Neutrophil (primary cell): ENCODE measurements at regions not wholly inside any gene's neighbourhood (a gene's known extent, or its start where the extent isn't known, plus 50 kb on each side); places are given as distances from the start of the nearest gene placed in this dataset.

Source experiments
- H3K27ac ChIP-seq: fragments of 200-600 bp; sonication (generic); 2 replicates; pipeline ENCODE4 v1.5.1; 2016; ENCODE audit warnings: mild to moderate bottlenecking, moderate library complexity
- H3K27me3 ChIP-seq: fragments of 200-600 bp; sonication (generic); 2 replicates; pipeline ENCODE4 v1.6.0; 2016; ENCODE audit warnings: mild to moderate bottlenecking
- H3K36me3 ChIP-seq: fragments of 200-600 bp; sonication (generic); 2 replicates; pipeline ENCODE4 v1.5.1; 2017
- H3K4me1 ChIP-seq, 2 experiments: fragments of 200-600 bp in 1 of 2; sonication (generic) in 1 of 2; 1 replicate in 1 of 2; 2 replicates in 1 of 2; pipeline versions ENCODE4 v1.5.1 to v1.6.1; 2013 to 2016; ENCODE audit warnings: low read depth in 1 of 2, low read length in 1 of 2, mild to moderate bottlenecking in 1 of 2, moderate library complexity in 1 of 2; ENCODE audit not compliant: control insufficient read depth in 1 of 2, insufficient read depth in 1 of 2
- H3K4me3 ChIP-seq, 2 experiments: fragments of 200-600 bp in 1 of 2; sonication (generic) in 1 of 2; 1 replicate in 1 of 2; 2 replicates in 1 of 2; pipeline ENCODE4 v1.5.1; 2013 to 2016; ENCODE audit warnings: low read depth in 1 of 2, low read length in 1 of 2, mild to moderate bottlenecking in 1 of 2, moderate library complexity in 1 of 2
- H3K9me3 ChIP-seq: fragments of 200-600 bp; sonication (generic); 2 replicates; pipeline ENCODE4 v1.5.1; 2016
- CTCF ChIP-seq: fragments of 200-600 bp; sonication (generic); IDR thresholded peaks from 2 replicates; pipeline ENCODE4 v1.5.1; 2016; ENCODE audit warnings: antibody characterized with exemption

- H3K36me3 ChIP-seq = no peaks in the 10 kb centered on the region
- TF ChIP-seq CTCF = no peak
- H3K27me3 ChIP-seq = no peaks in the 10 kb centered on the region
- H3K27ac ChIP-seq = no peak overlapping the region
- H3K4me3 ChIP-seq = no peak overlapping the region
- H3K4me1 ChIP-seq = no peaks in the 10 kb centered on the region
- H3K9me3 ChIP-seq = no peaks in the 10 kb centered on the region
Observed at GRCh38 chr5:68587171-68587570, 371.6 kb downstream of the PIK3R1 start.

DNA sequence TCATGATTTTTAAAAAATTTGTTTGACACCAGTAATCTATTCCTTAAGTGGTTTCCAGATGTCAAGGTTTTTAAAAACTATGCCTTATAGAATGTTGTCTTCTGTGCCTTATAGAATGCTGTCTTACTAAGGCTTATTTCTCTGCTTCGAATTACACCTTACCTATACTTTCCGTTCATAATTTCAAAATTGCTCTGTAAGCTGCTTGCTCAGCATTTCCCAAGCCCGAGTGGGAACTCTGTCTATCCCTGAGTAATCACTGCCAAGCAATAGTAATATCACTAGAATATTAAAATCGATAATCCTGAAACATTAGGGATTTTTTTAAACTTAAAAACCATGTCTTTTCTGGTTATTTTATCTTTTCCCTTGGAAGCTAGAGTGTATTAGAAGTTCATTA lies 376.3 kb downstream of the PIK3R1 start:
- H3K4me1 ChIP-seq = no peaks in the 10 kb centered on the region
- no peaks in the 10 kb centered on the region for H3K27me3 ChIP-seq
- no peaks in the 10 kb centered on the region for H3K36me3 ChIP-seq
- no peak for TF ChIP-seq CTCF
- no peak overlapping the region for H3K27ac ChIP-seq
- H3K9me3 ChIP-seq = no peaks in the 10 kb centered on the region
- H3K4me3 ChIP-seq = no peak overlapping the region

- TF ChIP-seq CTCF = no peak
- no peaks in the 10 kb centered on the region for H3K36me3 ChIP-seq
Observed at GRCh38 chr5:68592351-68592750, 376.8 kb downstream of the PIK3R1 start.

GRCh38 chr5:68593211-68593671 lies 377.7 kb downstream of the PIK3R1 start:
- Histone ChIP-seq H3K9me3 (no peaks in the 10 kb centered on the region), H3K4me1 (no peaks in the 10 kb centered on the region), H3K27me3 (no peaks in the 10 kb centered on the region), H3K27ac (no peak overlapping the region), H3K36me3 (no peaks in the 10 kb centered on the region), H3K4me3 (no peak overlapping the region)
- no peak for TF ChIP-seq CTCF

More at GRCh38 chr5:68592351-68592750, 376.8 kb downstream of the PIK3R1 start:
- no peaks in the 10 kb centered on the region for H3K9me3 ChIP-seq
- no peak overlapping the region for H3K27ac ChIP-seq
- H3K4me1 ChIP-seq = no peaks in the 10 kb centered on the region
- H3K4me3 ChIP-seq = no peak overlapping the region
- no peaks in the 10 kb centered on the region for H3K27me3 ChIP-seq

- Histone ChIP-seq H3K9me3 (peaks cover 9% of the 10 kb centered on the region), H3K27ac (no peak overlapping the region), H3K4me1 (no peaks in the 10 kb centered on the region), H3K36me3 (no peaks in the 10 kb centered on the region), H3K4me3 (no peak overlapping the region), H3K27me3 (no peaks in the 10 kb centered on the region)
- TF ChIP-seq CTCF = no peak
Observed at GRCh38 chr5:68612972-68613371, 397.4 kb downstream of the PIK3R1 start.

- no peaks in the 10 kb centered on the region for H3K36me3 ChIP-seq
- H3K4me1 ChIP-seq = no peaks in the 10 kb centered on the region
- no peak overlapping the region for H3K4me3 ChIP-seq
- no peaks in the 10 kb centered on the region for H3K9me3 ChIP-seq
- H3K27ac ChIP-seq = no peak overlapping the region
- no peaks in the 10 kb centered on the region for H3K27me3 ChIP-seq
- no peak for TF ChIP-seq CTCF
Observed at GRCh38 chr5:68618501-68618900, 402.9 kb downstream of the PIK3R1 start.
